HUES64 (cell line): ENCODE measurements at regions not wholly inside any gene's neighbourhood (a gene's known extent, or its start where the extent isn't known, plus 50 kb on each side); places are given as distances from the start of the nearest gene placed in this dataset.

ENCODE experiments used
- H3K27ac ChIP-seq: 2 replicates; pipeline ENCODE4 v1.7.0; 2013; ENCODE audit warnings: low read depth, low read length, inconsistent platforms
- H3K27me3 ChIP-seq: 2 replicates; pipeline ENCODE4 v1.6.1; 2013; ENCODE audit warnings: mild to moderate bottlenecking, low read length; ENCODE audit not compliant: insufficient read depth
- H3K36me3 ChIP-seq: 2 replicates; pipeline ENCODE4 v1.6.1; 2013; ENCODE audit warnings: mild to moderate bottlenecking, low read length; ENCODE audit not compliant: insufficient read depth
- H3K4me1 ChIP-seq: 2 replicates; pipeline ENCODE4 v1.6.1; 2013; ENCODE audit warnings: mild to moderate bottlenecking, low read length, moderate library complexity; ENCODE audit not compliant: insufficient read depth
- H3K4me3 ChIP-seq: 2 replicates; pipeline ENCODE4 v1.5.1; 2013; ENCODE audit warnings: mild to moderate bottlenecking, low read length, moderate library complexity
- H3K9ac ChIP-seq: 2 replicates; pipeline ENCODE4 v1.6.1; 2013; ENCODE audit warnings: mild to moderate bottlenecking, low read depth, low read length
- H3K9me3 ChIP-seq: 2 replicates; pipeline ENCODE4 v1.6.1; 2013; ENCODE audit warnings: low read depth, low read length; ENCODE audit not compliant: insufficient read depth
- WGBS: fragments of 150-250, 120-280 bp; methylation state at CpG from one replicate; pipeline ENCODE4 v1.1.7; 2013; ENCODE audit warnings: missing lambda C conversion rate; 5-methylcytosine and 5-hydroxymethylcytosine counted together

- Histone ChIP-seq H3K36me3 (no peaks in the 10 kb centered on the region), H3K9me3 (no peaks in the 10 kb centered on the region), H3K4me3 (no peak overlapping the region), H3K27me3 (no peaks in the 10 kb centered on the region), H3K27ac (no peak overlapping the region), H3K9ac (no peak overlapping the region), H3K4me1 (no peaks in the 10 kb centered on the region)
- WGBS = 92% methylated on average over 28 of the region's 28 CpGs
Measured at GRCh38 chr7:1314021-1314907, 81.6 kb downstream of the UNCX start.

- Histone ChIP-seq H3K9me3 (no peaks in the 10 kb centered on the region), H3K4me1 (no peaks in the 10 kb centered on the region), H3K36me3 (no peaks in the 10 kb centered on the region), H3K27ac (no peak overlapping the region), H3K27me3 (no peaks in the 10 kb centered on the region), H3K4me3 (no peak overlapping the region), H3K9ac (no peak overlapping the region)
- WGBS = 88% methylated on average over 26 of the region's 26 CpGs
Measured at GRCh38 chr7:1314908-1315450, 82.3 kb downstream of the UNCX start.

- no peaks in the 10 kb centered on the region for H3K9me3 ChIP-seq
- no peak overlapping the region for H3K27ac ChIP-seq
- 82% methylated on average over 9 of the region's 10 CpGs for WGBS
- no peaks in the 10 kb centered on the region for H3K4me1 ChIP-seq
- H3K27me3 ChIP-seq = no peaks in the 10 kb centered on the region
- H3K9ac ChIP-seq = no peak overlapping the region
- no peak overlapping the region for H3K4me3 ChIP-seq
- H3K36me3 ChIP-seq = no peaks in the 10 kb centered on the region
Measured at GRCh38 chr7:1316086-1316485, 83.4 kb downstream of the UNCX start.

GRCh38 chr7:1317646-1318045, 85.0 kb downstream of the UNCX start:
- no peaks in the 10 kb centered on the region for H3K27me3 ChIP-seq
- no peaks in the 10 kb centered on the region for H3K36me3 ChIP-seq
- no peak overlapping the region for H3K27ac ChIP-seq
- no peak overlapping the region for H3K9ac ChIP-seq
- H3K4me3 ChIP-seq = no peak overlapping the region
- H3K9me3 ChIP-seq = no peaks in the 10 kb centered on the region
- WGBS = 92% methylated on average over 15 of the region's 15 CpGs
- no peaks in the 10 kb centered on the region for H3K4me1 ChIP-seq

- H3K27me3 ChIP-seq = no peaks in the 10 kb centered on the region
Measured at GRCh38 chr7:1318051-1318450, 85.4 kb downstream of the UNCX start.

GRCh38 chr7:1318661-1319060, 86.0 kb downstream of the UNCX start:
- no peak overlapping the region for H3K27ac ChIP-seq
- H3K9ac ChIP-seq = no peak overlapping the region
- no peaks in the 10 kb centered on the region for H3K4me1 ChIP-seq
- WGBS = 92% methylated on average over 18 of the region's 18 CpGs
- no peaks in the 10 kb centered on the region for H3K27me3 ChIP-seq
- no peaks in the 10 kb centered on the region for H3K9me3 ChIP-seq
- no peaks in the 10 kb centered on the region for H3K36me3 ChIP-seq
- H3K4me3 ChIP-seq = no peak overlapping the region

More at GRCh38 chr7:1318051-1318450, 85.4 kb downstream of the UNCX start:
- Histone ChIP-seq H3K4me1 (no peaks in the 10 kb centered on the region), H3K9ac (no peak overlapping the region), H3K27ac (no peak overlapping the region), H3K36me3 (no peaks in the 10 kb centered on the region), H3K9me3 (no peaks in the 10 kb centered on the region), H3K4me3 (no peak overlapping the region)
- 81% methylated on average over 16 of the region's 16 CpGs for WGBS

GRCh38 chr7:1320616-1321240, 88.1 kb downstream of the UNCX start:
- no peaks in the 10 kb centered on the region for H3K9me3 ChIP-seq
- H3K9ac ChIP-seq = no peak overlapping the region
- H3K4me3 ChIP-seq = no peak overlapping the region
- H3K4me1 ChIP-seq = no peaks in the 10 kb centered on the region
- no peak overlapping the region for H3K27ac ChIP-seq
- no peaks in the 10 kb centered on the region for H3K27me3 ChIP-seq
- WGBS = 93% methylated on average over 17 of the region's 17 CpGs
- no peaks in the 10 kb centered on the region for H3K36me3 ChIP-seq

- Histone ChIP-seq H3K4me1 (no peaks in the 10 kb centered on the region), H3K27me3 (no peaks in the 10 kb centered on the region), H3K27ac (no peak overlapping the region), H3K36me3 (no peaks in the 10 kb centered on the region), H3K9ac (no peak overlapping the region), H3K9me3 (no peaks in the 10 kb centered on the region), H3K4me3 (no peak overlapping the region)
- WGBS = 90% methylated on average over 39 of the region's 39 CpGs
Measured at GRCh38 chr7:1321411-1322239, 89.0 kb downstream of the UNCX start.

GRCh38 chr7:1322240-1323110, 89.8 kb downstream of the UNCX start:
- no peaks in the 10 kb centered on the region for H3K9me3 ChIP-seq
- H3K9ac ChIP-seq = no peak overlapping the region
- H3K27me3 ChIP-seq = no peaks in the 10 kb centered on the region
- no peak overlapping the region for H3K4me3 ChIP-seq
- no peaks in the 10 kb centered on the region for H3K4me1 ChIP-seq
- no peaks in the 10 kb centered on the region for H3K36me3 ChIP-seq
- no peak overlapping the region for H3K27ac ChIP-seq
- WGBS = 91% methylated on average over 35 of the region's 35 CpGs

GRCh38 chr7:1323178-1324027, 90.7 kb downstream of the UNCX start:
- Histone ChIP-seq H3K4me3 (no peak overlapping the region), H3K9me3 (no peaks in the 10 kb centered on the region), H3K9ac (no peak overlapping the region), H3K4me1 (no peaks in the 10 kb centered on the region), H3K27me3 (no peaks in the 10 kb centered on the region), H3K36me3 (no peaks in the 10 kb centered on the region), H3K27ac (no peak overlapping the region)
- 92% methylated on average over 63 of the region's 63 CpGs for WGBS
